RKO (cell line): ENCODE measurements at regions not wholly inside any gene's neighbourhood (a gene's known extent, or its start where the extent isn't known, plus 50 kb on each side); places are given as distances from the start of the nearest gene placed in this dataset.

Experiments used
- DNase-seq: peaks from one replicate; pipeline ENCODE4 v3.0.0-alpha.2; 2016; ENCODE audit warnings: low spot score

DNA sequence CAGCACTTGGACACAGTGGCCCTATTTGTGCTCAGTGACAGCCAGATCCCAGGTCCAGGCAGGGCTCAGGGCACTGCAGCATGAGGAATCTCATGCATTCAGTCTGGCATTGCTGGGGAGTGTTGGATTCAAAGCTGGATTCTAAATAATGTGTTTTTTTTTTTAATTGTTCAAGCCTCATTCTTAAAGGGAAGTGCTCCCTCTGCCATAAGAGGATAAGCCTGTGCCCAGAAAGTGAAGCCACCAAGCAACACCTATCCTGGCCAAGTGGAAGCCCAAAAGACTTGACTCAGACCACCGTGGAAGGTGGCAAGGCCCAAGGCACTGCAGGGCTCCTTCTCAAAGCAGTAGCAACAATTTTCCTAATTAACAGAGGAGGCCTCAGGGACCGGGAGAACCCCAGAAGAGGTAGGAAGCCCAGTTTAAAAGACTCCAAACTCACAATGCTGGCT is 135.6 kb downstream of the ACTL7B start:
- DNase-seq: no peak

DNA sequence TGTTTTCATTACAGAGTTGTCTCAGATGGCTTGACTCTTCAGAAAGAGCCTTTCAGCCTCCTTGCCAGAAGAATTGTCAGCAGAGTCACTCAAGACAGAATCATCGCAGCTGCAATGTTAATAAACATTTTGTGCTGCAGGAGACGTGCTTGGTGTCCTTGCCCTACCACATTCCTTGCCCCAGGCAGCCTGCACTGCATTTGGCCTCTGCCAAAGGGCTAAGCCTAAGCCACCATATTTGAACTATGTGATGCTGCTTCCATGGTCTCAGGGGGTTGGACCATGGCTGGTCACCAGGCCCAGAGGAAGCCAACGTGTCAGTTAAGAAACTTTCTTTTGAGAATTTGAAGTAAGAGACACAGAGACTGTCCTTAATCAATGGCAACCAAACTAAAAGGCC is 145.4 kb downstream of the ACTL7B start:
- no peak for DNase-seq

DNA sequence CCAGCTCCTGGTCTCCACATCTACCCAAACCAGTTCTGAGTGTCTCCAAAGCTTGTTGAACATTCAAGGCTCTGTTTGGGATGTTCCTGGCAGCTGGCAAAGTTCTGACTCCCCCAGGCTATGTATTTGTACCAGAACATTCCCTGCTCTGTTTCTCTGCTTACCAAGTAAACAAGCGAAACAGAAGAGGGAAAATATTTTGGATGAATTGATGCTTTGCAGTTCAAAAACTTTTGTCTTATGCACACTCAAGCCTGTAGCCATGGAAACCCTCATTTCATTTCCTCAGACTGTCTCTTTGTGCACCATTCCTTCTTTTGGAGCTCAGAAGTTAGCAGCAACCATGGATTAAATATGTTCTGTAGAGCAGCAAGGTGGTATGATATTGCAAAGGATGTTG is 145.8 kb downstream of the ACTL7B start:
- DNase-seq: no peak

DNA sequence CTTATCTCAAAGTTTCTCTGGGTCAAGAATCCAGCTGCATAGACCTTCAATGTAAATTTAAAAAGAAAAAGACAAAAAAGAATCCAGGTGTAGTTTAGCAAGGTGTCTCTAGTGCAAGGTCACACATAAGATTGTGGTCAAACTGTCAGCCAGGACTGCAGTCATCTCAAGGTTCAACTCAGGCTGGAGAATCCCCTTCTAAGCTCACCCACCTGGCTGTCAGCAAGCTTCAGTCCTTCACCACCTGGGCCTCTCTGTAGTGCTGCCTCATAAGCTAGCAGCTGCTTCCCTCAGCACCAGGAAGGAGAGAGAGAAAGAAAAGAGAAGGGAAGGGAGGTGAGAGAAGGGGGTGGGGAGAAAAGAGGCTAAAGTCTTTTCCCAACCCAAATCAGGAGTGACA is 146.7 kb downstream of the ACTL7B start:
- no peak for DNase-seq

DNA sequence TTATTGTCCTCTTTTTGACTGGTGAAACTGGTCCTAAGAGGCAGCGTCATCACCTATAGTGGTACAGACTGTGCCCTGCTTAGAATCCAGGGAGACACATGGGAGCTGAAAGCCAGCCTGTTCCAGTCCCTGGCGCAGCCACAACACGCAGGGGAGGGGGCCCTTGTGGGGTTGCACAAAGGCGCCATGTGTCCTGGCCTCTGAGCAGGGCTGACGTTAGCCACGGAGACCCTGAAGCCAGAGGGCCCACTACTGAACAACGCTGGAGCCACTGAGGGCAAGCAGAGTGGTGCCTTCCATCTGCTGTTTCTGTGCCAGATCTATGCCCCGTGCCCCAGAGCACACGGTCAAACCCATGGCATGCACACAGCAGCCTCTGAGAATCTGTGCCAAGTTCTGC is 147.3 kb downstream of the ACTL7B start:
- no peak for DNase-seq

DNA sequence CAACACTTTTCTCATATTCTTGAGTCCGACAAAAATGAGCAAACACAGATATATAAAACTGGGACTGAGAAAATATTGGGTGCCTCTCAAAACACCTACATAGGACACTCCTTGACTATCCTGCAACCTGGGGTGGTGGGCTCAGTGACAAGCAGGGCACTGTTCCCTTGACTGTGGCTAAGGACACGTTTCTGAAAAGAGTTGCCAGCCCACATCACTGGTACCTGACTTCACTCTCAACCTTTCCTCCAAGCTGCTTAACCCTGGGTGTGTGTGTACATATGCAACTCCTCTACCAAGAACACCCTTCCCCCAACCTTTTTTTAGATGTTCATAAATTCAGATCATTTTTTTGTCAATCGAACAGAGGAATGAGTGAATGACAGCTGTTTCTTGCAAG is 148.7 kb downstream of the ACTL7B start:
- no peak for DNase-seq

DNA sequence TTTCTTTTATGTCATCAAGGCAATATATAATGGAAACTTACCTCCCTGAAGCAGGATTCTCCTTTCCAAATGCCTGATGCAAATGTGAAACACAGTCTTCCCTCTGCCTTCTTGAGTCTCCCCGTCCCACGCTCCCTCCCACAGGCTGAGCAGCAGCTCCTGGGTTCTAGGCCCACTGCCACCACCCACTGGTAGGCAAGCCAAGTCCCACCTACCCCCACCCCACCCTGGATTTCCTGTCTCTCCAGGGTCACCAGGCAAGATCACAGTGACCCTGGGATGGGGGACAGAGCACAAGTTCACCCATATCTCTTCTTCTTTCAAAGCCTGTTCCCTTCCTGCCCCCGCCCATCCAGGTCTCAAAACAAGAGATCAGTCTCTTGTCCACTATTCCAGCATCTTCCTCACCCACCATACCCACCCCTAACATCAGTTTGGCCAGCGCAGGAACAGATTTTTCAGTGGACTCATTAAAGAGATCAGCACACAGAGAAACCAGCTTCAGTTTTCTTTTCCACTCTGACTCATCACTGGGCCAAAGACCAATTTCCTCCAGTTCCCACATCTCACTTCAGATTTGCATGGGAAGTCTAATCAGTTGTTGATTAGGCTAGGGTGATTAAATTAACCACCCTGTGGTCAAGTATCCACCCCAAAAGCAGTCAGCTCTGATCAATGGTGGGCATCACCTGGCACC is 151.5 kb downstream of the ACTL7B start:
- DNase-seq: no peak

DNA sequence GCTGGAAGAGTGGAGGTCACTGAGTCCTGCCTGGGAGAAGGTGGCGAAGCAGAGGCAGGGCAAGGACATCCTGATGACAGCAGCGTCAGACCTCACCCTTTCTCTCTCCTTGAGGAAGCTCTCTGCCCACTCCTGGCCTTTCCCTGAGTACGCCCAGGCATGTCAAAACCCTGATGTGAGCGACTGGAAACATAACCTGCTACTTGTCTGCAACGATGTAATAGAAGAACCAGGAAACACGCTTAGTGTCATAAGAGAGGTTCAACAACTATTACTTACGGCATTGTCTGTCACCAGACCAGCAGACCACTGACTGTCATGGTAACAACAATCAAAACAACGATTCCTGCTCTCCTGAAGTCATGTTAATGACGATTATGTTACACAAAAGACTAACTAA is 152.4 kb downstream of the ACTL7B start:
- no peak for DNase-seq

DNA sequence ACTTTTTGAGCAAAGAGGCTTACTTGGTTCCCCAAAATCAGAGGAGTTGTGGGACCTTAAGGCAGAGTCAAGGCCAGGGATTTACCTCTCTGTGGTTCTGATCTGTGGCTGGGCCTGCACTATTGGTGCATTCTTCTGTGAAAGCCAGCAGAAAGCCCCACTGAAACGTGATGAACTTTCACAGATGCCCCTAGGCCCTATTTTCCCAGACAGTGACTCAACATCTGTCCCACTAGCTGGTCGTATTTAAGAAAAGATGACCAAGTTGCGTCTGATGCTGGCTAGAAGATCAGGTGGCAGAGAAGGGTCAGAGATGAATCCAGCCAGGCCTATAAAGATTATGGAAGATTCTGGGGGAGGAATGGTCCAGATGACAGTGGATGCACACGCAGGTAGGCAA is 153.1 kb downstream of the ACTL7B start:
- DNase-seq: no peak

DNA sequence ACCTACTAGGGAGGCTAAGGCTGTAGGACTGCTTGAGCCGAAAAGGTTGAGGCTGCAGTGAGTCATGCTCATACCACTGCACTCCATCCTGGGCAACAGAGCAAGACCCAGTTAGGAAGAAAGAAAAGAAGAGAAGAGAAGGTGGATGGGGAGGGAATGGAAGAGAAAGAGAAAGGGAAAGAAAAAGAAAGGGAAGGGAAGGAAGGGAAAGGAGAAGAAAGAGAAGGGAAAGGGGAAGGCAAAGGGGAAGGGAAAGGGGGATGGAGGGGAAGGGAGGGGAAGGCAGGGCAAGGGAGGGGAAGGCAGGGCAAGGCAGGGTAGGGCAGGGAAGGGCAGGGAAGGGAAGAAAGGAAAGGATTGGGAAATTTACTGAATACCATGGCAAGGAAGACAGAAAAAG is 157.0 kb downstream of the ACTL7B start:
- DNase-seq: no peak

DNA sequence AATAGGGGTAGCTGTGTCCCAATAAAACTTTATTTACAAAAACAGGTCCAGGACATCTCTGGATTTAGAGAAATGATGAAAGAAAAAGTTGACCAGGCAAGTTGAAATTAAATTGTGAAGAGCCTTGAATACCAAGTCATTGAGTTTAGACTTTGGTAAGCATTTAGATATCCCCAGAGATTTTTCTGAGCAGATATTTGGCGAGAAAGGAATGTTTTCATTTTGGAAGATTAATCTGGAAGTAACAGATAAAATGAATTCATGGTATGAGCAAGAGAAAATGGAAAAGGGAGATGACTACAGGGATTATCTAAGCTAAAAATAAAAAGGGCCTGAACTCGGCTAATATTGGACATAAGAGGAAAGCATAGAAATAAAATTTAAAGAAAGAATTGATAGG is 157.6 kb downstream of the ACTL7B start:
- DNase-seq: no peak

DNA sequence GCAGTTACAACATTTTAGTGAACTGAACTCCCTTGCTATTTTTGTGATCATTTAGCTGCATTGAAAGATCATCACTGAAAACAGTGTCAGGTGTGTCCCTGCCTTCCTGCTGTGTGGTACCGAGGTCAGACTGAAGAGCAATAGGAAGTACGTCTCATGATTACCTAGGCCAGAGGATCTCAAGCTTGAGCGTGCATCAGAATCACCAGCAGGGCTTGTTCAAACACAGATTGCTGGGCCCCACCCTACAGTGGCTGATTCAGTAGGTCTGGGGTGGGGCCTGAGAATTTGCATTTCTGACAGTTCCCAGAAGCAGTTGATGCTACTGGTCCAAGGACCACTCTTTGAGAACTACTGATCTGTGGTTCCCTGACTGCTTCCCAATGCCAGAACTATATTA is 159.6 kb downstream of the ACTL7B start:
- DNase-seq: no peak

DNA sequence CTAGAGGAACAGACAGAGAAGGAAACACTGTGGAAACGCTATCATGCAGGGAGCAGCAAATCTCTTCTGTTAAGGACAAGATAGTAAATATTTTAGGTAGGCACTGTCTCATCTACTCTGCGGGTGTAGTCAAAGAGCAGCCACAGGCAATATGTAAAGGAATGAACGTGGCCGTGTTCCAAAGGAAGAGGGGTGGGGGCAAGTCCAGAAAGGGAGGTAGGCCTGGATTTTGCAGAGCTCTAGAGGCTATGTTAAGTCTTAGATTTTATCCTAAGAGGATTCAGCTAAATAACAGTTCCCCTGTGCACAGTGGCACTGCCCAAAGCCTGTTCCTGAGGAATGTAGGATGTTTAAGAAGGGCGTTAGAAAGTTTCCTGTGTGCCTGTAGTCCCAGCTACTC is 161.6 kb downstream of the ACTL7B start:
- DNase-seq: no peak

DNA sequence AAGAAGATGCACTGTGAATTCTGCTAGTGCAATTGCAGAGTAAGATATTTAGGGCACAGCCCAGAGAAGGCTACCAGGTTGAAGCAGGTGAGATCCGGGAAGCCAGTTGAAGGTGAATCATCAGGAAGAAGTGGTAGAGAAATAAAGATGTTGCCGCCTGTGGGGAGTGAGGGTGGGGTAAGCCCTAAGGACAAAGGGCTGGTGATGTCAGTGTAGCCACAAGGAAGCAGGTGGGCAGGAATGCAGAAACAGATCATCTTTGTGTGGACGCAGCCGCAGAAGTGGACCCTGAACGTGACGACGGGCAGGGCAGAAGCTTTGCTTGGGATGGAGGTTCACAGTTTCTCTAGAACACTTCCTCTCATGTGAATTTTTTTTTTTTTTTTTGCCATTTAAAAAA is 164.2 kb downstream of the ACTL7B start:
- no peak for DNase-seq

DNA sequence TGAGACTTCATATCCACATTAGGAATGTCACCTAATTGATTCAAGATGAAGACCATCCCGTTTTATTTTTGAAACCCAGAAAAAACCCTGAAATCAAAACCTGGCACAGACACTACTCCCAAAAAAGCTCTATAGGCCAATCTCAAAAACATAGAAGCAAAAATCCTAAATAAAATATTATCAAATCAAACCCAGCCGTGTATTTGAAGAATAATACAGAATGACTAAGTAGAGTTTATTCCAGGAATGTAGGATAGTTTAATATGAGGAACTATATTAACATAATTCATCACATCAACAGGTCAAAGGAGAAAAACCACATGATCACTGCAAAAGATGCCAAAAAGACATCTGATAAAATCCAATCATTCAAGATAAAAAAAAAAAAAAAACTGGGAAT is 167.1 kb downstream of the ACTL7B start:
- DNase-seq: no peak

DNA sequence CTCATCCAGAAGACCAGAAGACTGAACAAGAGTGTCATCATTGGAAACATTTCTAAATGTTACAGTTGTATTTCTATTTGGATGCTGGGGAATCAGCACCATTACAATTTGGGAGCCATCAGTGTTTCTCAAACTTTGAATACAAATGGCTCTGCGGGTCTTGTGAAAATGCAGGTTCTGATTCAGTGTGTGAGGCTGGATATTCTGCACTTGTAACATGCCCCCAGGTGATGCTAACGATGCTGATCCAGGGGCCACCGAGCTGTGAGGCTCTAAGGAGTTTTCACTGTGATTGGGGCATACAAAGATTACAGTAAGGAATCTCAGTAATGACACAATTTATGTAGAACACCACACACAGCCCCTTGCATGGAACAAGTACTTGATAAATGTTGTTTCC is 167.7 kb downstream of the ACTL7B start:
- no peak for DNase-seq

DNA sequence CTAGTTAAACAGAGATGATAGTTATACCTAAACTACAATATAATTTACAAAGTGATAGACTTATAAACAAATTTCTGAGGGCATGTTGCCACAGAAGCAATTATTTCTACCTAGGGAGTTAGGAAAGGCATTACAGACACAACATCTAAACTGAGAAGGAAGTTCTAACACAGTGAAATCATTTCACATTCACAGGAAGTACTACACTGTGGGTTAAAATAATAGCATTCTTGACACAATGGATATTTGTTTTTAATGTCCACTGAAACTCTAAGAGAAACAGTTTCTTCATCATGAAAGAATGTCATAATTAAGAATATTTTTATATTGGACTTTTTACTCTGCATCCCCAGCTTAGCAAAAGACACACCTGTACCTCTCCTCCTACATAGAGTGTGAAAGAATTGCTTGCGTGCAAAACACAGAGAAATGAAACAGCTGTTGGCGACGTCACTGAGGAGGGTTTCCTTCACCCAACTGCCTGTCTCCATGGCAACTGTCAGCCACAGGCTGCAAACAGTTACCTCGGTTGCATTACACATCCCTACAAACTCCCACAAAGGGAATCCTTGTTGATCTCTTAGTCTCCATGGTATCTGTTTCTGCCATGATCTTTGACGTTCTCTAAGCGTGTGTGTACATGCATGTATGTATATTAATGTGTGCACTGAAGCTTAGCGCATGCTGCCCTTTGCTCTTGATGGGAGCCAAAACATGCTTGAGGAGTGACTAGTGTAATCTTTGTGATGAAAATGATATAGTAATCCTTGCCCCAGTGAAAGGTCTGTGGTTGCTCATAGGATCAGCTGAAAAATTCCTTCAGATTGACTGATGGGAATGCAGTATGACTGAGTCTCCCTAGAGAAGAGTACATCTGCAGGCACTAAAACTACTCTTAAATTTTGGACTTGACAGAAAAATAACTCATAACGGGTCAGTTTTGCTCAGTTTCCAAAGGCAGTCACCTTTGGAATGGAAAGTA is 168.5 kb downstream of the ACTL7B start:
- no peak for DNase-seq

DNA sequence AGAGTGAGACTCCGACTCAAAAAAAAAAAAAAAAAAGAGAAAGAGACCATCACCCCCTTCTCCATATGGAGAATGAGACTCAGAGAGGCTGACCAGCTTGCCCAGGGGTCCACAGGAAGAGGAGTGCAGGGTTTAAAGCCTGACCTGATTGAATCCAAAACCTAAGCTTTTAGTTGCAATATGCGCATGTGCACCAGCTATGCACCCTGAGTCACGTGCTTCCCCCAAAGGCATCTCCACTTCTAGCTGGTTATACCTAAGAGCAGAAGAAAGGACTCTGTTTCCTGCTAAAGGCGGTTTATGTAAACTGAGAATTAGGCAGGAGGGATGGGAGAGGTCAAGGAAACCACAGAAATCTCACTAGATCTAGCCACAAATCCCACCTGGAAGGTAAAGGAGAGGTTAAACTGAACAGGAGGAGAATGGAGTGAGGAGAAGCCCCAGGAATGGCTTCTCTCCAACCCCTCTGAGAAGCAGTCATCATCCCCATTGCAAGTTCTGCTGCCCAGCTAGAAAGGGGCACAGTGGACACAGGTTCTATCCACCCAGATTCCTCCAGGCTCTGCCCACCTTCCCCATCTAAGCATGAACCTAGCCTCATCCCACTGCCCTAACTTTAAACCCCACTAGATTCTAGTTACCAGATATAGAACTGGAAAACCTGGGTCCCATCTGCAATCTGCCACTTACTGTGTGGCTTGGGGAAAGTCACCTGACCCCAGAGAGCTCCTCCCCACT is 171.3 kb downstream of the ACTL7B start:
- DNase-seq: no peak

DNA sequence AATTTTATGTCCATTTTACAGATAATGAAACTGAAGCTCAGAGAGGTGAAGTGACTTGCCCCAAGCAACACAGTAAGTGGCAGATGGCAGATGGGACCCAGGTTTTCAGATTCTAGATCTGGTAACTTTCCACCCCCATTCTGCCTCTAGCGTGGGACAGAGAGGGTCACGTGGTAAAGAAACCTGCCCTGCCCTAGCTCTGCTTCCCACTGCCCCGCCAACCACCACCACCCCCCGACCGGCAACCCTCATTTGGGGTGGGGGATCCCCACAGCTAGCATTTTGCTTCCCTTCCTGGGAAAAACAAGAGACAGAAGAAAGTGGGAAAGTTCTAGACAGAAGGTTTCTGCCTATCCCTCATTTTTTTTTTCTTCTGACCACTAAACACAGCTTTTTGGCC is 172.5 kb downstream of the ACTL7B start:
- no peak for DNase-seq

DNA sequence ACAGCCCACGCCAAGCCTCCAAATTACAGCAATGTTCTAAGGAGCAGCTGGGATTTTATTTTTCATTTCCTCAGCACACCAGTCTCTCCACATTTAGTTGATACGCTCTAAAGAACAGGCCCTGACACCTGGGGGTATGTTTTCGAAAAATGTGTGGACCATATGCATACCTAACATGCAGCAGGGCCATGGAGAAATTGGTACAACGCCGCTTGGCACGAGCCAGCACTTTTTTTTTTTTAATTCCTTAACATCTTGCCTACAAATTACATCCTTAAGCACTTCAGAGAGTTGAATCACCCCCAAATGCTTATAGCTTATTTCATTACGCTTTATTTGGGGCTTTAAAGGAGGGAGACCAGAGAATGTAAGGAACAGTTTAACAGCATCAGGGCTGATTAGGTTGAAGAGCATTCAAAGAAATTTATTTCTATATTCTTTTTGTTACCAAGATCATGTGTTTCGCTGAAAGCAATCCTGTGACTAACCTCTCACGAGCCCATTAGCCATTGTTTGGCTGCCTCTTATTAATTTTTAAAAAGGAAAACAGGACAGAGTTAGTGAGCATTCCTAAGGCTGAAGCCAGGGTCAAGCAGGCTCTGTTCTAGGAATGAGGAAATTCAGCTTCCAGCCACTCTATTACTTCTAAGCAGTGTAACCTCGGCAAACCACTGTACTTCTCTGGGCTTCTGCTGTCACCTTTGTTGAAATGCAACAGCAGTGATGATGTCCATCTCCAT is 173.8 kb downstream of the ACTL7B start:
- DNase-seq: no peak

DNA sequence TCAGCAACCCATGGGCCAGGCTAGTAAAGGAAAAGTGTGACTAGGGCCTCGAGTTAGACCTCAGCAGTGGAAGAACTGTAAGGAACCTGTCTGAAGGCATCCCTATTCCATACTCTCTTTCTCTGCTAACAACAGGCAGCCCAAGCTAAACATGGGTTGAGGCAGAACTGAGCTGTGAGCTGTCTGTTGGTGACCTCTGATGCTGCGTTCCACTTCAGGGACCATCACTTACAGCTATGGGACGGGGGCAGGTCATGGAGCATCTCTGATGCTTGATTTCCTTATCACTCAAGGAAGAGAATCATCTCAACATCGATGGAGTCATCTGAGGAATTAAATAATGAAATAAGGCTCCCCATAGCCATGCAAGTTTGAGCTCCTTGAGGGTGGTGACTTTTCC is 174.8 kb downstream of the ACTL7B start:
- DNase-seq: no peak

DNA sequence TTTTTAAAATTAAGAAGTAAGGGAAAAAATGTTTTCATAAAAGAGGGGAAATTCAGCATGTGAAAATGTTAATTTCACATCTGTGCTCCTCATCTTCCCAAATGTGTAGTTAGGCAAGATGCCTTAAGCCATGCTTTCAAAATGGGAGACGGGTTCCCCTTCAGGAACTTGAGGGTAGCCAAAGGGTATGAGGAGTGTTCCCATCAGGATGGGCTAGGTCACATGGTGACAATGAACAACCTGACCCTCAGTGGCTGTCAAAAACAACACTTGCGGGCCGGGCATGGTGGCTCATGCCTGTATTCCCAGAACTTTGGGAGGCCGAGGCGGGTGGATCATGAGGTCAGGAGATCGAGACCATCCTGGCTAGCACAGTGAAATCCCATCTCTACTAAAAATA is 178.0 kb downstream of the ACTL7B start:
- no peak for DNase-seq
